HT1080 (cell line): ENCODE measurements at regions not wholly inside any gene's neighbourhood (a gene's known extent, or its start where the extent isn't known, plus 50 kb on each side); places are given as distances from the start of the nearest gene placed in this dataset.
A peak's percentile ranks its signal among the peaks of the same experiment; 100 is the strongest.

Experiments used
- DNase-seq: peaks from one replicate; pipeline ENCODE4 v3.0.0-alpha.2; 2015; ENCODE audit warnings: low read depth

GRCh38 chr1:182196897-182197870, 135.7 kb upstream of the ZNF648 start:
- no peak for DNase-seq

DNA sequence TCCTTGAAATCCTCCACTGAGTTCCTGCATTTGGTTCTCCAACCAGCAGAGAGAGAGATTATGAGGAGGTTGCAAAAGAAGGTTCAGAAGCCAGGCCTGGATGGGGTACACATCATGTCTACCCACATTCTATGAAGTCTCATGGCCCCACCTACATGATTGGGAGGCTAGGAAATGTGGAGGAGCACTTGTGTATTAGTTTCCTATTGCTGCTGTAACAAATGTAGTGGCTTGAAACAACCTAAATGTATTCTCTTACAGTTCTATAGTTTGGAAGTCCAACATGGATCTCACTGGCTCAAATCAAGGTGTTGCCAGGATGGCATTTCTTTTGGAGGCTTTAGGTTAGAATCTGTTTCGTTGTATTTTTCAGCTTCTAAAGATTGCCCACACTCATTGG, 134.2 kb upstream of the ZNF648 start:
- no peak for DNase-seq

- no peak for DNase-seq
These were observed 132.5 kb upstream of the ZNF648 start for GRCh38 chr1:182193908-182194550.

- no peak for DNase-seq
These were observed 131.5 kb upstream of the ZNF648 start for GRCh38 chr1:182192966-182193365.

DNA sequence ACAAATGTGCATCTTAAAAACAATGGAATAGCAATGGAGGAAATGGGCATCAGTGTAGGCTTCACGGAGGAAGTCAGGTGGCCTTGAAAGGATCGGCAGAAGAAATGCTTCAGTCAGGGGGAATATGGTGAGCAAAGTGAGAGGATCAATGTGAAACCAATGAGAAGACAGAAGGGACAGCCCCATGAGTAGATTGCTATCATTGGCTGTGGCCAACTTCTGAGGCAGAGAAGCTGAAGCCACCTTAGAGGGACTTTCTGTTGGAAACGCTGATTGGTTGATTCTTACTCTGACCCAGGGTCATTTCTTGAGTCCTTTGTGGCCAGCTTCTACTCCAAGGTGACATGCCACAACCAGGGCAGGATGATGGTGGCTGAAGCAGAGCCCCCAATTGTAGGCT, 130.7 kb upstream of the ZNF648 start:
- DNase-seq, result no peak

DNA sequence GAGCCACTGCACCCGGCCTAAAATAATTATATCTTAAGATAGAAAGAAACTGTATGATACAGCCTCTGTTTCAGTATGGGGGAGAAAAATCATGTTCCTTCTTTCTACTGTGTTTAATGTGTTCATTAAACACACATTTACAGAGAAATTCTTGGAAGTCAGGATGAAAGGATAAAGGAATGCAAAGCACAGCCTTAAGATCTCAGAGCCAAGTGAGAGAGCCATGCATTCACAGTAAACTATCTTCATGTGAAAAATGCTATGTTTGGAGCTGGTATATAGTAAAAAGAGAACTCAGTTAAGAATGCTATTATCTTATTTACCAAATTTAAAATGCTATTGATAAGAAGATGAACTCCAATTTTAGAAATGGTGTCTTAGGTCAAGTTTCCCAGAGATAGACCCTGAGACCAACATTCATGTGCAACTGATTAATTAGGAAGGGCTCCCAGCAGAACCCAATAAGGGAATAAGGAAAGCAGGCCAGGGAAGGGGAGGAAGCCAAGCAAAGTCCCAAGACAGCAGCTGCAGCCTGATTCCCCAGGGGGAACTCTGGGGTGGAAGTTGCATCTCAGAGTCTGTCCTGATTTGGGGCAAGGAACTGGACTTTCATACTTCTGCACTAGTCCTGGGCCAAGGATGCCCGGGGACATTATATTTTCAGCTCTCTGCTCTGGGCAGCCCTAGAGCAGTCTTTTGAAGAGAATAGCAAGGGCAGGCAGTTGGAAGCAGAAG, 130.0 kb upstream of the ZNF648 start:
- DNase-seq, result no peak

- no peak for DNase-seq
These were observed 128.1 kb upstream of the ZNF648 start for GRCh38 chr1:182189535-182190066.

DNA sequence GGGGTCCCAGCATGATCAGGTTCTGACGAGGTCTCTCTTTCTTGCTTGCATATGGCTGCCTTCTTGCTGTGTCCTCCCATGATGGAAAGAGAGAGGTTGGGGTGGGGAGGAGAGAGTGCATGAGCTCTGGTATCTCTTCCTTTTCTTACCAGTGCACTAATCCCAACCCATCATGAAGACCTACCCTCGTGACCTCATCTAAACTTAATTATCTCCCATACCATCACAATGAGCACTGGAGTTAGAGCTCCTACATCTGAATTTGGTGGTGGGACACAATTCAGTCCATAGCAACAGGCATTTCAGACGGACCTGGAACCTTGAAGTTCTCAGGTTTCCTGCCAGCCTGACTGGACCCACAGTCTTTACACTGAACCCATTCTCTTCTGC, 125.2 kb upstream of the ZNF648 start:
- DNase-seq, result no peak

DNA sequence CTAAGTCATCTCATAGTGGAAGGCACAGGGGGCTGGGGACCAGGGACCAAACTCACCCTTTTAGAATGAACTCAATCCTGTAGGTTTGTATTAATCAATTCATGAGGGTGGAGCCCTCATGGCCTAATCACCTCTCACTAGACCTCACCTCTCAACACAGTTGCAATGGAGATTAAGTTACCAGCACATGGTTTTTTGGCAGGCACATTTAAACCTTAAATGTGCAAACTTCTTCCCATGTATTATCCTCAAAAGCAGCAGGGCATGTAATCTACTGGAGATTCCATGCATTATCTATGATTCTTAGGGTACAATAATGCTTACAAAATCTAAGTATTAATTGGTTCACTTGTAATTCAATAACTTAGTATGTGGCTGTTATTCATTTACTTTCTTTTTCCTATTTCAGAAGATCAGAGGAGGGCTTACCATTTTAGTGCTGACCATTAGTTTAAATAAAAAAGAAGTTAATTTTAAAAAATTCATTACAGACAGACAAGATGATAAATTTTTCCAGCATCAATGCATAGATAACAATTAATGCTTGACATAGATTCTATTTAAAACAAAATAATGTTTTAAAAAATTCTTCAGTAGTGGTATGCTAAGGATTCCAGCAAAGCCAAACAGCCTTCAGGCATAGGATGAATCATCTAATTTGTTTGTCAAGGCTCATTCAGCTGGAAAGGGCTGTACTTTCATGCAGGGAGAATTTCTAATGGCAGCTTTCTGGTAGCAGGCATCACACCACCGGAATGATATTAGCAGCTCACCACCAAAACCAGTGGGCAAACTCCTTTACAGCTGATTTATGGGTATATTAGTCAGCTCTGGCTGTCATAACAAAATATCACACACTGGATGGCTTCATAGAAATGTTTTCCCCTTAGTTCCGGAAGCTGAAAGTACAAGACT, 124.6 kb upstream of the ZNF648 start:
- DNase-seq, result peak; percentile 81

GRCh38 chr1:182185136-182185535, 123.6 kb upstream of the ZNF648 start:
- no peak for DNase-seq

DNA sequence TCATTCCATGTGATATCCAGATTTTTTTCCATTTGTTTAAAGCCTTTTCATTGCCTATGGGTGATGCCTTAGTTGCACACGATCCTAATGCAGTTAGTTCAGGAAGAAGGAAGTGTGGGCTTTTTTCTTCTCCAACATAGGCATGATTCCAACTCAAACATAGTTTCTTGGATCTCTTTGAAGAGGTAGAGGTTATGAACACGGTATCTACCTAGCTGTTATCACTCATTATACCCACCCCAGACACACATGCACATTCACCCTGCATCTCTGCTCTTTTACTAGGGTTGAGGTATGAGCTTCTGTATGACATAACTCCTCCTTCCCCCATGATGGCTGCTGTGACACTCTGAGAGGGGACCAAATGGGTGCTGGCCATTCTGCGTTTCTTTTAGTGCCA, 122.1 kb upstream of the ZNF648 start:
- DNase-seq, result no peak

DNA sequence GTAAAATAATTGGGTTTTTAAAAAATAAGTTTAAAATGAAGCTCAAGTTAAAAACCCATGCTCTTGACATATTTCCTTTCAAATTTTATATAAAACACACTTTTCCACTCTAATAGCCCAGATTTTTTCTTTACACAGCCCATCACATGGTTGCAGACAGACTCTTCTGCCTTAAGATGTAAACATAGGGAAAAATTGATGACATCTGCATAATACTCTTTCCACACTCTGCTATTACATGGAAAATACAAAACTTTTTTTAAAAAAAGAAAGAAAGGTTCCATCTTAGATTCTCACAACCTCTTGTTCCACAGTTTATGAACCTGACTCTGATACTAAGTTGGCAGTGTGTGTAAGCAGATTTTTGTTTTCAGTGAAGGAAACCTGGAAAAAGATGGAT, 120.8 kb upstream of the ZNF648 start:
- no peak for DNase-seq

GRCh38 chr1:182181167-182181572, 119.7 kb upstream of the ZNF648 start:
- no peak for DNase-seq

- DNase-seq, result peak; percentile 70
These were observed 113.9 kb upstream of the ZNF648 start for GRCh38 chr1:182175361-182175931.

- DNase-seq, result no peak
These were observed 113.0 kb upstream of the ZNF648 start for GRCh38 chr1:182174513-182174855.

- DNase-seq, result no peak
These were observed 112.4 kb upstream of the ZNF648 start for GRCh38 chr1:182173808-182174512.

GRCh38 chr1:182172699-182173098, 111.2 kb upstream of the ZNF648 start:
- DNase-seq, result no peak

DNA sequence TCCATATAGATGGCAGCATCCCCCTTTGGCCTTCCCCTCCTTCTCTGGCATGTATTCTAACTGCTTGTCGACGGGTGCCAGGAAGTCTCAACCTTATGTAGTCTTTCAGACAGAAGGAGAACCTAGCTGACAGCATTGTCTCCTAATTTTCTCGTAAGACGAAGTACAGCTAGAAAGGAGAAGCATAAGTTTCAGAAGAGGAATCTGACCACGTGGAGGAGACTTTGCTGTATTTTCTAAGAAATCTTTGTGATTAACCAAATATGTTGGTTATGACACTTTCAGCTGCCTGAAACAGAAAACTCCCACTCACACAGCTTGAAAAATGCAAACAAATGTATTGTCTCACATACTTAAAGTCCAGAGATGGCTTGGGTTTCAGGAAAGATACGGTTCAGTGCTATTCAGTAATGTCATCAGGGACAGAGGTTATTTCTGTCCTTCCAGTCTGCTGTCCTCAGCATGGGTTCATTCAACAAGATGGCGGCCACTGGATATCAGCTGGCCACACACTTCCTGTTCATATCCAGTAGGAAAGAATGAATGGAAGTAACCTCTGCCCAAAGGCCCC, 109.5 kb upstream of the ZNF648 start:
- no peak for DNase-seq

DNA sequence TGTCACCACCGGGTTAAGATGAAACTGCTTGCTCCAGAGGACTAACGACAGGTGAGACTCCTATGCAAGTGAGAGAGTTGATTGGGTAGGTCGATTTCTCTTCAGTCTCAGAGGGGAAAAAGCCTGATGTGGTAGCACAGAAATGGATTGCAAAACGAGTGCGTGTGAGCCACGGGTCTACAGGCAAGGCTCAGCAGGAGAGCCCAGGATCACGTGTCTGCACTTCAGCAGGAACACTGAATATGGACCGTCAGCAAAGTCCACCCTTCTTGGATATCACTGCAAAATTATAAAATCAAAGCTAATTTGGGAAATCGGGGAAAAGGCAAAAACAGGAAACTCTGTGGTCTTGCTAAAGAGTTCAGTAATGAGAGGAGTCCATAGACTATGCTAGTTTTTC, 107.7 kb upstream of the ZNF648 start:
- DNase-seq, result no peak
